Suprapubic skin (tissue), 4 donors: ENCODE measurements at regions not wholly inside any gene's neighbourhood (a gene's known extent, or its start where the extent isn't known, plus 50 kb on each side); places are given as distances from the start of the nearest gene placed in this dataset.

ENCODE experiments used
- CTCF ChIP-seq, 2 donors: fragments of 200-600 bp in 1 of 2; fragments of 450-650 bp in 1 of 2; sonication (generic) in 1 of 2; IDR thresholded peaks; one replicate each; pipeline ENCODE4 v1.5.1; 2016 to 2019; ENCODE audit warnings: antibody characterized with exemption in 2 of 2, mild to moderate bottlenecking in 1 of 2, moderate library complexity in 1 of 2
- POLR2A ChIP-seq, 2 donors: fragments of 450-650 bp; IDR thresholded peaks; one replicate each; pipeline ENCODE4 v1.6.1; 2017; ENCODE audit warnings: antibody characterized with exemption in 2 of 2, mild to moderate bottlenecking in 2 of 2, moderate library complexity in 2 of 2
- POLR2AphosphoS5 ChIP-seq, 3 donors: sonication (generic); formaldehyde crosslinking; IDR thresholded peaks; one replicate each; pipeline ENCODE4 v1.6.1; 2017; ENCODE audit warnings: antibody characterized with exemption in 3 of 3

GRCh38 chr1:173409613-173410012, 67.5 kb upstream of the PRDX6 start:
- no peak for TF ChIP-seq POLR2AphosphoS5 (IDR thresholded peaks at IDR 0.05)
- no peak for TF ChIP-seq CTCF (IDR thresholded peaks at IDR 0.05)
- no peak for TF ChIP-seq POLR2A (IDR thresholded peaks at IDR 0.05)
